Left lung (tissue), 4 donors: ENCODE measurements at regions not wholly inside any gene's neighbourhood (a gene's known extent, or its start where the extent isn't known, plus 50 kb on each side); places are given as distances from the start of the nearest gene placed in this dataset.
A peak's percentile ranks its signal among the peaks of the same experiment; 100 is the strongest.

Source experiments
- ATAC-seq: fragments of 200-7000 bp; cut with Tn5 transposase; one replicate; pipeline ENCODE4 v1.9.1; 2020; ENCODE audit warnings: moderate library complexity
- DNase-seq, 4 donors: peaks; one replicate each; pipeline ENCODE4 v3.0.0-alpha.2; 2013 to 2020
- H3K27ac ChIP-seq, 2 donors: fragments of 200-600 bp; sonication (generic) in 1 of 2; one replicate each; pipeline versions ENCODE4 v1.5.0 to v1.8.0; 2020 to 2021
- H3K27me3 ChIP-seq, 2 donors: fragments of 200-600 bp; sonication (generic) in 1 of 2; one replicate each; pipeline versions ENCODE4 v1.5.0 to v1.8.0; 2020 to 2021
- H3K36me3 ChIP-seq, 2 donors: fragments of 200-600 bp; sonication (generic) in 1 of 2; one replicate each; pipeline versions ENCODE4 v1.5.0 to v1.8.0; 2020 to 2021
- H3K4me1 ChIP-seq, 2 donors: fragments of 200-600 bp; one replicate each; pipeline ENCODE4 v1.8.0; 2021
- H3K4me3 ChIP-seq, 2 donors: fragments of 200-600 bp; sonication (generic) in 1 of 2; one replicate each; pipeline versions ENCODE4 v1.5.0 to v1.8.0; 2020 to 2021; ENCODE audit warnings: mild to moderate bottlenecking in 1 of 2
- H3K9me3 ChIP-seq, 2 donors: fragments of 200-600 bp; sonication (generic) in 1 of 2; one replicate each; pipeline versions ENCODE4 v1.5.0 to v1.8.0; 2020 to 2021
- intact Hi-C, 2 donors: fragments of 100-400 bp; cut with DNase I; formaldehyde crosslinking; loops; one replicate each; pipeline versions ENCODE4 v1.11.2 to v1.14.2; 2022
- TF ChIP-seq, protein P1 (sequence below), 2 donors: fragments of 200-600 bp; sonication (generic) in 1 of 2; IDR thresholded peaks; one replicate each; pipeline versions ENCODE4 v1.5.0 to v1.8.0; 2021; ENCODE audit warnings: antibody characterized with exemption in 2 of 2
- donor health status: DM: no; HTN: yes; CAD: no.
- donor health status: DM: no; HTN: no; CAD: no.

DNA sequence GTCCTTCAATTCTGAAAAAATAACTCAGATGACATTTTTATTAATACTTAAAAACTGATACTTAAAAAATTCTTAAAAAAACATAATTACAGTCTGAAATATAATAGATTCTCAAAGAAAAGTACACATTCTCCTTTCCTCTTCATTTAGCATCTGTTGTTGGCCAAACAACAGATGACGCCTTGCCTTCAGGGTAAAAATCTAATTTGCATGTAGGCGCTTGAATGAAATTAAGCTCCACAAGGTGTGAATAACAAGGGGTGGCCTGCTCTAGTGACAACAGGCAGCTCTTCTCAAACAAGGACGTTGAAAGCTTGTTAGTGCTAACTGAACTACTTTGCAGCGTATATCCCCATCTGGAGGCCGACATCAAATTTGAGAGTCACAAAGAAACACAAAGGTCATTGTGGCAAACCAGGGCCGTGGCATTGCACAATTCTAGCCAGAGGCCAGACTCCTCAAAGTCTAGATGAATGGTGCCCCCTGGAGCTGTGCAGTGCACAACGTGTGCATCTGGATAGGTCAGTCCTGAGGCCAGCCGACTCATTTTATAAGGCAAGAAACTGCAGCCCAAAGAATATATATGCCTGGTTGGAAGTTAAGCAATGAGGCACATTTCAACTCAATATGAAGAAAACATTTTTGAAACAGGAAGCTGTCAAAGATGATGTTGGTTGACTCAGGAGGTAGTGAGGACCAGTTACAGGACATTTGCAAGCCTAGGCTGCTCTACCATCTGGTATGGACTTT lies 459.2 kb upstream of the RUNX1 start:
- ATAC-seq, result peak; percentile 84
- peak in 3 of 4 donors; percentile 29 to 85 (median 82) for DNase-seq
- H3K27me3 ChIP-seq, result peaks cover 0 to 6% of the 10 kb centered on the region in 2 donors
- TF ChIP-seq, protein P1, sequence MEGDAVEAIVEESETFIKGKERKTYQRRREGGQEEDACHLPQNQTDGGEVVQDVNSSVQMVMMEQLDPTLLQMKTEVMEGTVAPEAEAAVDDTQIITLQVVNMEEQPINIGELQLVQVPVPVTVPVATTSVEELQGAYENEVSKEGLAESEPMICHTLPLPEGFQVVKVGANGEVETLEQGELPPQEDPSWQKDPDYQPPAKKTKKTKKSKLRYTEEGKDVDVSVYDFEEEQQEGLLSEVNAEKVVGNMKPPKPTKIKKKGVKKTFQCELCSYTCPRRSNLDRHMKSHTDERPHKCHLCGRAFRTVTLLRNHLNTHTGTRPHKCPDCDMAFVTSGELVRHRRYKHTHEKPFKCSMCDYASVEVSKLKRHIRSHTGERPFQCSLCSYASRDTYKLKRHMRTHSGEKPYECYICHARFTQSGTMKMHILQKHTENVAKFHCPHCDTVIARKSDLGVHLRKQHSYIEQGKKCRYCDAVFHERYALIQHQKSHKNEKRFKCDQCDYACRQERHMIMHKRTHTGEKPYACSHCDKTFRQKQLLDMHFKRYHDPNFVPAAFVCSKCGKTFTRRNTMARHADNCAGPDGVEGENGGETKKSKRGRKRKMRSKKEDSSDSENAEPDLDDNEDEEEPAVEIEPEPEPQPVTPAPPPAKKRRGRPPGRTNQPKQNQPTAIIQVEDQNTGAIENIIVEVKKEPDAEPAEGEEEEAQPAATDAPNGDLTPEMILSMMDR (IDR thresholded peaks at IDR 0.05), result peak in 1 of 2 donors; percentile 43
- H3K4me3 ChIP-seq, result no peak overlapping the region
- no peaks in the 10 kb centered on the region for H3K36me3 ChIP-seq
- peaks cover 13 to 17% of the 10 kb centered on the region in 2 donors for H3K4me1 ChIP-seq
- H3K27ac ChIP-seq, result peak overlapping the region in 1 of 2 donors; percentile 86
- intact Hi-C loops, result no loop called here
- H3K9me3 ChIP-seq, result no peaks in the 10 kb centered on the region

DNA sequence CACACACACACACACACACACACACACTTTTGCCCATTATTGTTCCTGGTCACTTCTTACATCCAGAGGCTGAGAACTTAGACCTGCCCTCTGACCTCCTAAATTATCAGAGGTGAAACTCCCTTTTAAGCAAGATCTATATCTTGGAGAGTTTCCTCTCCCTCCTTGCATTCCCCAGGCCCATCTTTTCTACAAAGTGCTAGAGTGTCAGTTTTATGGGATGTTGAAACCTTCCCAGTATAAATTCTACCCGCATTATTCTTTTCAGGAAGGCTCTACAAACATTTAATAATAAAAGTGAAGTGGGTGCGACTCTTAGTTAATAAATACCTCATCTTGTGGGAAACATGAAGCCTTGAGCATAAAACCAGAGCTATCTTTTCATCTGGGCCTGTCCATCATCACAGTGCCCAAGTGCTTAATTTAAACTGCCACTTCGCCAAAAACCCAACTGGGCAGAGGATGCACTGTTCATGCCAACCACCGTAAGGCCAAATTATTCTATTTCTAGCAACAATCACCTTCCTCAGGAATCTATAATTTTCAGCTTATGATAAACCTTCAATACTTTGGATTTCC lies 458.2 kb upstream of the RUNX1 start:
- Histone ChIP-seq H3K27ac (no peak overlapping the region), H3K36me3 (no peaks in the 10 kb centered on the region), H3K9me3 (no peaks in the 10 kb centered on the region), H3K27me3 (peaks cover 0 to 6% of the 10 kb centered on the region in 2 donors), H3K4me1 (peaks cover 13 to 17% of the 10 kb centered on the region in 2 donors), H3K4me3 (no peak overlapping the region)
- ATAC-seq, result no peak
- no peak for DNase-seq
- TF ChIP-seq, protein P1 (IDR thresholded peaks at IDR 0.05), result no peak
- intact Hi-C loops, result no loop called here

DNA sequence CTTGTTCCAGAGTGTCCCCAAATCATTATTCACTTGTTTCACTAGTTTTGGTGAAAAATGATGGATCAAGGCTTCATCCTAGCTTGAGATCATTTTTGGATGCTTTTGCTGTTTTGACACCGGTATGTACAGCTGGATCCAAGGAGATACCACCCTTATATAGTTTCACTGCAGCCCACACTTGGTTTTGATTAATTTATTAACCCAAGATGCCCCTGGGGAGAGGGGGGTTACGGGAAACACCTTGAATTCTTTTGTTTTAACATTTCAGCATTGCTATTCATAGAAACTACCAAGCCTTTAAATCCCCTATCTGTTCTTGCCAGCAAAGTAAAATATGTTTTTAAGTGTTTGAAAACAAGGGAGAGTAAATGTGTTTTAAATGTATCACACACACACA lies 457.7 kb upstream of the RUNX1 start:
- no peak overlapping the region for H3K4me3 ChIP-seq
- TF ChIP-seq, protein P1 (IDR thresholded peaks at IDR 0.05), result no peak
- intact Hi-C loops, result no loop called here
- H3K4me1 ChIP-seq, result peaks cover 13 to 17% of the 10 kb centered on the region in 2 donors
- no peaks in the 10 kb centered on the region for H3K36me3 ChIP-seq
- no peak overlapping the region for H3K27ac ChIP-seq
- H3K27me3 ChIP-seq, result peaks cover 0 to 6% of the 10 kb centered on the region in 2 donors
- DNase-seq (no peak), ATAC-seq (no peak)
- no peaks in the 10 kb centered on the region for H3K9me3 ChIP-seq

DNA sequence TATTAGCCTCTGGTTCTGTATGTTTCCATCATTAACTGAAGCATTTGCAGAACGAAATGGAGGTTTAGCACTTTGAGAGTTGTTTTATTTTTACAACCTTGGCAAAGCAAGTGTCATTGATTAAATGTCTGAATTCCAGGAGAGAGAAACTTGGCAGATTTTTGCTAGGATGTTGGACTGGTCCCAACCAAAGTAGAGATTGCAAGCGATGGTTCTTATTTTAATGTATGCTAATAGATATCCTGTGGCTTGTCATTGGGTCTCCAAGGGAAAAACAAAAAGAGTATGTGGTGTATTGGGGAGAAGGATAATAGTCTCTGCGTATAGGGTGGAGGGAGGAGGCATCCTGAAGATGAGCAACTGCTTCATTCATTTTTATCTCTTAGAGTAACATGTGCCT lies 457.2 kb upstream of the RUNX1 start:
- intact Hi-C loops, result no loop called here
- no peak overlapping the region for H3K27ac ChIP-seq
- no peak for ATAC-seq
- DNase-seq, result no peak
- TF ChIP-seq, protein P1 (IDR thresholded peaks at IDR 0.05), result no peak
- H3K4me3 ChIP-seq, result no peak overlapping the region
- no peaks in the 10 kb centered on the region for H3K36me3 ChIP-seq
- H3K9me3 ChIP-seq, result no peaks in the 10 kb centered on the region
- peaks cover 0 to 10% of the 10 kb centered on the region in 2 donors for H3K27me3 ChIP-seq
- H3K4me1 ChIP-seq, result peaks cover 13 to 17% of the 10 kb centered on the region in 2 donors

DNA sequence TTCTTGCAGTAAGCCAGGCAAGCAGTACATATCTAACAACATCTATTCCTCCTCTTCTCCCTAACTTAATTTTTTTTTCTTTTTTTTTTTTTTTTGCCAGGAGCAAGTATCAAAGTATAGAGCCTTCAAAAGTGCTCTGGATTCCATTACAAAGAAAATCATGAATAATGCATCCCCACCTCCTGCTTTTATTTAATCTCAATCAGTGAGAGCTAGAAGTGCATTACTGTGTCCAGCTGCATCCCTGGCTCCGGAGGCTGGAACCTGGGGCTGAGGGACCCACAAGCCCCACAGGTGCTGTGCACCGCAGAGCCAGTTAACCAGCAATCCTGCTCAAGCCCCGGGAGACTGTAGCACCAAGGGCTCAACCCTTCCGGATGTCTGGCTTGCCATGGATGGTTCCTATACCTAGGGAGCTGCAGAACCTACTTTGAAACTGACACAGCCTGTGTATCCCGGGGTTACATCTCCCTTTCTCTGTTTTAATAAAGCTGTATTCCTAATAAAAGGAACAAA lies 455.9 kb upstream of the RUNX1 start:
- H3K4me1 ChIP-seq, result peaks cover 13 to 17% of the 10 kb centered on the region in 2 donors
- peaks cover 0 to 16% of the 10 kb centered on the region in 2 donors for H3K27me3 ChIP-seq
- intact Hi-C loops, result no loop called here
- ATAC-seq, result no peak
- no peaks in the 10 kb centered on the region for H3K9me3 ChIP-seq
- no peaks in the 10 kb centered on the region for H3K36me3 ChIP-seq
- peak overlapping the region in 1 of 2 donors; percentile 61 for H3K27ac ChIP-seq
- TF ChIP-seq, protein P1 (IDR thresholded peaks at IDR 0.05), result no peak
- H3K4me3 ChIP-seq, result no peak overlapping the region
- DNase-seq, result no peak
